Uterus (tissue), 3 donors: ENCODE measurements at regions not wholly inside any gene's neighbourhood (a gene's known extent, or its start where the extent isn't known, plus 50 kb on each side); places are given as distances from the start of the nearest gene placed in this dataset.
"Not testable (repeated sequence)": the region's sequence is repeated elsewhere in the genome, so short reads cannot be mapped to it uniquely, and the experiment has no call there.

Experiments used
- DNase-seq, 2 donors: peaks; one replicate each; pipeline ENCODE4 v3.0.0-alpha.2; 2019 to 2020
- H3K27ac ChIP-seq, 2 donors: fragments of 200-600 bp; sonication (generic); 1 replicate in 1 of 2; 2 replicates in 1 of 2; pipeline ENCODE4 v1.5.1; 2016 to 2018
- H3K27me3 ChIP-seq, 2 donors: fragments of 200-600 bp; sonication (generic); one replicate each; pipeline ENCODE4 v1.5.1; 2018 to 2019; ENCODE audit warnings: control low read depth in 1 of 2
- H3K36me3 ChIP-seq, 2 donors: fragments of 200-600 bp; sonication (generic); one replicate each; pipeline ENCODE4 v1.5.1; 2019; ENCODE audit warnings: control low read depth in 1 of 2
- H3K4me1 ChIP-seq, 2 donors: fragments of 200-600 bp; sonication (generic); one replicate each; pipeline ENCODE4 v1.5.1; 2018 to 2019; ENCODE audit warnings: control low read depth in 1 of 2
- H3K4me3 ChIP-seq, 2 donors: fragments of 200-600 bp; sonication (generic); 1 replicate in 1 of 2; 2 replicates in 1 of 2; pipeline ENCODE4 v1.5.1; 2018 to 2019; ENCODE audit warnings: mild to moderate bottlenecking in 1 of 2
- H3K9me3 ChIP-seq, 2 donors: fragments of 200-600 bp; sonication (generic); one replicate each; pipeline ENCODE4 v1.5.1; 2019; ENCODE audit warnings: control low read depth in 1 of 2
- POLR2A ChIP-seq, 2 donors: fragments of 450-650 bp; IDR thresholded peaks; one replicate each; pipeline ENCODE4 v1.6.1; 2016; ENCODE audit warnings: antibody characterized with exemption in 2 of 2, mild to moderate bottlenecking in 1 of 2, moderate library complexity in 1 of 2
- intact Hi-C: fragments of 100-400 bp; cut with DNase I; formaldehyde crosslinking; loops from one replicate; pipeline ENCODE4 v1.15.1; 2023; ENCODE audit warnings: low total_unique reads
- TF ChIP-seq, protein P1 (sequence below), 4 experiments: fragments of 200-600 bp in 2 of 4; fragments of 450-650 bp in 2 of 4; sonication (generic) in 2 of 4; IDR thresholded peaks; one replicate each; pipeline ENCODE4 v1.5.1; 2016 to 2019; ENCODE audit warnings: antibody characterized with exemption in 4 of 4, mild to moderate bottlenecking in 2 of 4, moderate library complexity in 1 of 4
- donor health status: DM: yes; HTN: yes; CAD: no.

DNA sequence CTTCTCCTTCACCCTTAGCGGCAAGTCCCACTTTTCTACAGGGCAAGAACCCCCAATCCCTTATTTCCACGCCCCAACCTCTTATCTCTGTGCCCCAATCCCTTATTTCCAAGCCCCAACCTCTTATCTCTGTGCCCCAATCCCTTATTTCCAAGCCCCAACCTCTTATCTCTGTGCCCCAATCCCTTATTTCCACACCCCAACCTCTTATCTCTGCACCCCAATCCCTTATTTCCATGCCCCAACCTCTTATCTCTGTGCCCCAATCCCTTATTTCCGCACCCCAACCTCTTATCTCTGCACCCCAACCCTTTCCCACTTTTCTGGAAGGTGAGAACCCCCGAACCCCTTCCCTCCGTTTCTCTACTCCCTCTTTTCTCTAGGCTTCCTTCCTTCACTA lies 116.1 kb upstream of the GJE1 start:
- H3K4me1 ChIP-seq, DNase-seq, H3K9me3 ChIP-seq, H3K4me3 ChIP-seq, intact Hi-C loops, H3K36me3 ChIP-seq, H3K27ac ChIP-seq, H3K27me3 ChIP-seq: not testable (repeated sequence)

DNA sequence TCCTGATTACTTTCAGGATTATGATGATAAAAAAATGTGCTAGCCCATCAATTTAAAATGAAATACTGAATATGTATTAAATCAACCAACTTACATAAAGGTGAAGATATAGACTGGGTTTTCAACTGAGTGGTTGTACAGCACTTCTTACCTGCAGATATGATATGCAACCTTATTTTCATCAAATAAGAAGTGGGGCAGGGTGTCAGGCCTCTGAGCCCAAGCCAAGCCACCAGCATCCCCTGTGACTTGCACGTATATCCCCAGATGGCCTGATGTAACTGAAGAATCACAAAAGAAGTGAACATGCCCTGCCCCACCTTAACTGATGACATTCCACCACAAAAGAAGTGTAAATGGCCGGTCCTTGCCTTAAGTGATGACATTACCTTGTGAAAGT lies 117.3 kb upstream of the GJE1 start:
- H3K9me3 ChIP-seq, H3K27ac ChIP-seq, DNase-seq, H3K27me3 ChIP-seq, H3K4me1 ChIP-seq, H3K4me3 ChIP-seq, H3K36me3 ChIP-seq, intact Hi-C loops: not testable (repeated sequence)

DNA sequence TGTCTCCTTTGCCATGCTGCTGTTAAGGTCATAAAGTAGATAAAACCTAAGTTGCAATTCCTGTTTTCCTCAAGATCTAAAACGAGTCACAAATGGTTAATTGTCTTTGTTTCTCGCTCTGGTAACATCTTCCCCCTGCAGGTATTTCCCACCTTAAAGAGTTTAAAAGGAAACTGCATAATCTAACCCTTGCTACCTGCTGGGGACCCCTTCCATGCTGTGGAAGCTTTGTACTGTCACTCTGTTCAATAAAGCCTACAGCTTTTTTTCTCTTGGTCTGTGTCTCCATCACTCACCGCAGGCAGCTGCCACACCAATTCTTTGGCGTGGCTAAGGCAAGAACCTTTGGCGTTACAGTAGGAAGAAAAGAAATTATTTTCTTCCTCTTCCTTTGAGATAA lies 117.7 kb upstream of the GJE1 start:
- Histone ChIP-seq H3K36me3 (no peaks in the 10 kb centered on the region), H3K27ac (no peak overlapping the region), H3K27me3 (no peaks in the 10 kb centered on the region), H3K9me3 (no peaks in the 10 kb centered on the region), H3K4me1 (no peaks in the 10 kb centered on the region), H3K4me3 (no peak overlapping the region)
- no peak for TF ChIP-seq POLR2A (IDR thresholded peaks at IDR 0.05)
- TF ChIP-seq, protein P1, sequence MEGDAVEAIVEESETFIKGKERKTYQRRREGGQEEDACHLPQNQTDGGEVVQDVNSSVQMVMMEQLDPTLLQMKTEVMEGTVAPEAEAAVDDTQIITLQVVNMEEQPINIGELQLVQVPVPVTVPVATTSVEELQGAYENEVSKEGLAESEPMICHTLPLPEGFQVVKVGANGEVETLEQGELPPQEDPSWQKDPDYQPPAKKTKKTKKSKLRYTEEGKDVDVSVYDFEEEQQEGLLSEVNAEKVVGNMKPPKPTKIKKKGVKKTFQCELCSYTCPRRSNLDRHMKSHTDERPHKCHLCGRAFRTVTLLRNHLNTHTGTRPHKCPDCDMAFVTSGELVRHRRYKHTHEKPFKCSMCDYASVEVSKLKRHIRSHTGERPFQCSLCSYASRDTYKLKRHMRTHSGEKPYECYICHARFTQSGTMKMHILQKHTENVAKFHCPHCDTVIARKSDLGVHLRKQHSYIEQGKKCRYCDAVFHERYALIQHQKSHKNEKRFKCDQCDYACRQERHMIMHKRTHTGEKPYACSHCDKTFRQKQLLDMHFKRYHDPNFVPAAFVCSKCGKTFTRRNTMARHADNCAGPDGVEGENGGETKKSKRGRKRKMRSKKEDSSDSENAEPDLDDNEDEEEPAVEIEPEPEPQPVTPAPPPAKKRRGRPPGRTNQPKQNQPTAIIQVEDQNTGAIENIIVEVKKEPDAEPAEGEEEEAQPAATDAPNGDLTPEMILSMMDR (IDR thresholded peaks at IDR 0.05): no peak
- DNase-seq: no peak
- intact Hi-C loops: no loop called here

DNA sequence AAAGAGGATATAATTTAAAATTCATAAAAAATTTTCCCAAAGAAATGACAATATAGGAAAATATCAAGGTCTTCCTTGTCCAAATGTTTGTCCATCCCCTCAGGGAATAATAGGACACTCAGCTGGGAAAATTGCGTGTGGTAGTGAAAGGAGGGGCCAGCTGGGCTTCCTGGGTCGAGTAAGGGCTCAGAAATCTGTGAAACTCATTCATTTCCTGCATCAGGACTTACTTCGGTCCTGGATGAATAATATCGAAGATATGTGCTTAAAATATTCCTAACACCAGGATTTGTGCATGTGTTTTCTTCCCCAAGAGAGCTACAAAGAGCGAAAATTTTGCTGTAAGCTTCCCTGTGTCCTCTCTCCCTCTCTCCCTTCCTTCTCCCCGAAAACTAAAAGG lies 118.2 kb upstream of the GJE1 start:
- no peak for TF ChIP-seq POLR2A (IDR thresholded peaks at IDR 0.05)
- no peaks in the 10 kb centered on the region for H3K36me3 ChIP-seq
- H3K9me3 ChIP-seq: no peaks in the 10 kb centered on the region
- no peaks in the 10 kb centered on the region for H3K27me3 ChIP-seq
- H3K4me1 ChIP-seq: no peaks in the 10 kb centered on the region
- intact Hi-C loops: no loop called here
- DNase-seq: no peak
- no peak overlapping the region for H3K4me3 ChIP-seq
- no peak overlapping the region for H3K27ac ChIP-seq

DNA sequence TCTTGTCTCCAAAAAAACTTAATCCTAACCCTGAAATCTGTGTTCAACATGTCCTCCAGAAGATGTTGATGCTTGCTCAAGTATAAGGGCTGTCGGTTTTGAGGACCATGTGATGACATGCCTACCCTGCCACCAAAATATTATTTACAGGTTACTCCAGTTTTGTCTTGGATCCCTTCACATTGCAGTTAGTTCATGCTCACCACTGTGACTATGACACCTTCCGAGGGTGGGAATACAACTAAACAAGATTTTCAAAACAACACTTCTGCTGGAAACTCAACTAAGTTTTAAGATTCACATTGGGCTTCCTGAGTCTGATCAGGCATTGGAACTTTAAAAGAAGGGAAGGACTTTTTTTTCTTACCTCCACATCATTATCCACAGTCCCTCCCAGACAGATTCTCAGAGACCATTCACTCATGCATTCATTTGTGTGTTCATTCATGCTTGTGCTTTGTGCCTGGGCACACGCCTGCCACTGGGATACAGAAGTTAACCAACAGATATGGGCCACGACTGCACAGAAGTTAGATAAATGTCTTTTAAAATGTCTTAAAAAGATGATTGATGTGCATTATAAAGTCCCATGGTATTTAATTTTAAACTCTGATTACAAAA lies 118.7 kb upstream of the GJE1 start:
- intact Hi-C loops: no loop called here
- Histone ChIP-seq H3K9me3 (no peaks in the 10 kb centered on the region), H3K4me3 (no peak overlapping the region), H3K36me3 (no peaks in the 10 kb centered on the region), H3K4me1 (no peaks in the 10 kb centered on the region), H3K27ac (no peak overlapping the region), H3K27me3 (no peaks in the 10 kb centered on the region)
- DNase-seq: no peak
- no peak for TF ChIP-seq POLR2A (IDR thresholded peaks at IDR 0.05)
- TF ChIP-seq, protein P1 (IDR thresholded peaks at IDR 0.05): no peak

DNA sequence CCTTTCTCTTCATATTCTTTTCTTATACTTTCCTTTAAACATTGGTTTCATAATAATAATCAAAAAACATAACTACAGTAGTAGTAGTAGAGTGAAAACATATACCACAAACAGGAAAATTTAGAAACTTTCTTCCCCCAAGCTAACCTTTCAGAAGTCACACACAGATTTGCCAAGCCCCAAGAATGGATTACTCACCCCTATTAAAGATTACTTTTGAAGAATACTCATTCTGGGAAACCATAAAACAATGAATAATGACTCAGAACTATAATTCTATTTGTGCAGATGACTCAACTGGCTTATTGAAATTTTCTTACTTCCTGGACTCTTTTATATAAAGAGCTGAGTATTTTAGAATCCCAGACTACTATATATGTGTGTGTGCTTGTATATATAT lies 119.4 kb upstream of the GJE1 start:
- intact Hi-C loops: no loop called here
- H3K36me3 ChIP-seq: no peaks in the 10 kb centered on the region
- no peaks in the 10 kb centered on the region for H3K27me3 ChIP-seq

More for the DNA sequence above, 119.4 kb upstream of the GJE1 start:
- no peak for DNase-seq
- Histone ChIP-seq H3K9me3 (no peaks in the 10 kb centered on the region), H3K27ac (no peak overlapping the region), H3K4me1 (no peaks in the 10 kb centered on the region), H3K4me3 (no peak overlapping the region)
- TF ChIP-seq POLR2A (IDR thresholded peaks at IDR 0.05): no peak
- TF ChIP-seq, protein P1 (IDR thresholded peaks at IDR 0.05): no peak
